NCI-H2081 treated with DMSO at 0.1 percent for 48 hours (cell line): ENCODE measurements at regions not wholly inside any gene's neighbourhood (a gene's known extent, or its start where the extent isn't known, plus 50 kb on each side); places are given as distances from the start of the nearest gene placed in this dataset.

Experiments used
- DNase-seq: peaks from one replicate; lab custom pipeline; 2025; lab: John Stamatoyannopoulos, UW

DNA sequence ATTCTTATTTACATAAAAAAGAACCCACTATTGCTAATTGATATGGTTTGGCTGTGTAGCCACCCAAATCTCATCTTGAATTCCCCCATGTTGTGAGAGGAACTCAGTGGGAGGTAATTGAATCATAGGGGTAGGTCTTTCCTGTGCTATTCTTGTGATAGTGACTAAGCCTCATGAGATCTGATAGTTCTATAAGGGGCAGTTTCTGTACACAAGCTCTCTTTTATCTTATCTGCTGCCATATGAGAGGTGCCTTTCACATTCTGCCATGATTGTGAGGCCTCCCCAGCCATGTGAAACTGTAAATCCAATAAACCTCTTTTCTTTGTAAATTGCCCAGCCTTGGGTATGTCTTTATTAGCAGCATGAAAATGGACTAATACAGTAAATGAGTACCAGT lies 58.2 kb upstream of the PRR16 start:
- DNase-seq = no peak

DNA sequence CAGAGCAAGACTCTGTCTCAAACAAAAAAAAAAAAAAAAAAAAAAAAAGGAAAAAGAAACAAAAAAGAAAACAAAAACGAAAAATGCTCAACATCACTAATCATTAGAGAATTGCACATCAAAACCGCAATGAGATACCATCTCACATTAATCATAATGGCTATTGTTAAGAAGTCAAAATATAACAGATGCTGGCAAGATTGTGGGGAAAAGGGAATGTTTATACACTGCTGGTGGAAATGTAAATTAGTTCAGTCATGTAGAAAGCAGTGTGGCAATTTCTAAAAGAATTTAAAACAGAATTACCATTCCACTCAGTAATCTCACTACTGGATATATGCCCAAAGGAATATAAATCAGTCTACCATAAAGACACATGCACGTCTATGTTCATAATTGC lies 50.4 kb upstream of the PRR16 start:
- DNase-seq = no peak
